ENCODE measurements at regions not wholly inside any gene's neighbourhood (a gene's known extent, or its start where the extent isn't known, plus 50 kb on each side); places are given as distances from the start of the nearest gene placed in this dataset.
A peak's percentile ranks its signal among the peaks of the same experiment; 100 is the strongest.

DNA sequence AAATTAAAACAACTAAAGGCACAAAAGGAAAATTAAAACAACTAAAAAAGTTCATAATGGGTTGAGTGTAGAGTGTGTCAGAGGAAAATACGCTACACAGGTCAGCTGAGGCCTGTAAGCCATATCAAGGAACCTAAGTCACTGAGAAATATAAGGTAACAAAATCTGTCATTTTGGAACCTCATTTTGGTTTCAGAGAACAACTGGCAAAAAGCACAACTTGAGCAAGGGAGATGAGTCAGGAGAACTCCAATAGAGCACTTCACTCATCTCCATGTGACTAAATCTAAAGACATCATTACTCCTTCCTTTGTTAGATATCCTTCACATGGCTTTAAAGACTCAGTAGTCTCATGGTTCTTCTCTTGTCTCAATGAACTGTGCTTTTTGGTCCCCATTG lies 269.4 kb upstream of the POU5F2 start:
- peak; percentile 58 for DNase-seq (ENCODE audit: low read depth)
- H3K4me3 ChIP-seq (ENCODE audit: control insufficient read depth, low read depth, low read length): no peak overlapping the region
- TF ChIP-seq, protein P1, sequence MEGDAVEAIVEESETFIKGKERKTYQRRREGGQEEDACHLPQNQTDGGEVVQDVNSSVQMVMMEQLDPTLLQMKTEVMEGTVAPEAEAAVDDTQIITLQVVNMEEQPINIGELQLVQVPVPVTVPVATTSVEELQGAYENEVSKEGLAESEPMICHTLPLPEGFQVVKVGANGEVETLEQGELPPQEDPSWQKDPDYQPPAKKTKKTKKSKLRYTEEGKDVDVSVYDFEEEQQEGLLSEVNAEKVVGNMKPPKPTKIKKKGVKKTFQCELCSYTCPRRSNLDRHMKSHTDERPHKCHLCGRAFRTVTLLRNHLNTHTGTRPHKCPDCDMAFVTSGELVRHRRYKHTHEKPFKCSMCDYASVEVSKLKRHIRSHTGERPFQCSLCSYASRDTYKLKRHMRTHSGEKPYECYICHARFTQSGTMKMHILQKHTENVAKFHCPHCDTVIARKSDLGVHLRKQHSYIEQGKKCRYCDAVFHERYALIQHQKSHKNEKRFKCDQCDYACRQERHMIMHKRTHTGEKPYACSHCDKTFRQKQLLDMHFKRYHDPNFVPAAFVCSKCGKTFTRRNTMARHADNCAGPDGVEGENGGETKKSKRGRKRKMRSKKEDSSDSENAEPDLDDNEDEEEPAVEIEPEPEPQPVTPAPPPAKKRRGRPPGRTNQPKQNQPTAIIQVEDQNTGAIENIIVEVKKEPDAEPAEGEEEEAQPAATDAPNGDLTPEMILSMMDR (conservative IDR thresholded peaks at IDR 0.05; ENCODE audit: control insufficient read depth, insufficient read depth, low read depth, low read length): no peak

DNA sequence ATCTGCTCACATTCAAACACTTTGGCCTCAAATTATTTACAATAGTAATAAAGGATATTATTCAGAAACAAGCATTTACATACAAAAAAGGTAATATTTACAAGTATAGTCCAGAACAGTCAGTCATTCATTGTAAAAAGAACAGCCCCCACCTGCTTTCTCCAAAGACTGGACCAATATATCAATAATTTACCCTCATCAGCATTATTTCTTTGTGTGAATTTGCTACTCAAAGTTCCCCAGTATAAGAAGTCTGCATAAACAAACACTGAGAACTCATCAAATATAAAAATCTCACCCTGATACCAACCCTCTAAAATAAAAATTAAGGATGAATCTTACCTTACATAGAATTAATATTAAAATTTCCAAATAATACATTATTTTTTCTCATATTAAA lies 267.8 kb upstream of the POU5F2 start:
- no peak overlapping the region for H3K4me3 ChIP-seq (ENCODE audit: control insufficient read depth, low read depth, low read length)
- TF ChIP-seq, protein P1 (conservative IDR thresholded peaks at IDR 0.05; ENCODE audit: control insufficient read depth, insufficient read depth, low read depth, low read length): no peak
- DNase-seq (ENCODE audit: low read depth): no peak

DNA sequence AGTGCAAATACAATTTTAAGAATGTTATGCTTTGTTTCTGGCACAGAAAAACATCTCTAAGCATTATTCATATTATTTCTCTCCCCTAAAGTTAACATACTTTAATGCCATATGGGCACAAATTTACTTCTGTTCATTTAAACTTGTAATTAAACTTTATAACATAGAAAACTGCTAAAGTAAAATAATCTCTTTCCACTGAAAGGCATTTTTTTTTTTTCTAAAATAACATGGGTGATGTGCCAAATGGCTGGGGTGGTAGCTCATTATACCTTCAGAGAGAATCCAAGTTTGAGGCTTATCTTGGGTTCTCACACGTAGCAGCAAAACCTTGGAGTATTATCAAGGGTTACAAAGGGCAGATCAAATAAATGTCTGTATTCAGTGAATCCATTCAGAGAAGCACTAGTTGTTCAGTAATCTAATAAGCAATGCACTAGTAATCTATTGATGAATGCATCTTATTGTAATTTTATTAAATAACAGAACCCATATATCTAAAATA lies 257.6 kb upstream of the POU5F2 start:
- TF ChIP-seq, protein P1 (conservative IDR thresholded peaks at IDR 0.05; ENCODE audit: control insufficient read depth, insufficient read depth, low read depth, low read length): no peak
- no peak overlapping the region for H3K4me3 ChIP-seq (ENCODE audit: control insufficient read depth, low read depth, low read length)
- DNase-seq (ENCODE audit: low read depth): no peak

DNA sequence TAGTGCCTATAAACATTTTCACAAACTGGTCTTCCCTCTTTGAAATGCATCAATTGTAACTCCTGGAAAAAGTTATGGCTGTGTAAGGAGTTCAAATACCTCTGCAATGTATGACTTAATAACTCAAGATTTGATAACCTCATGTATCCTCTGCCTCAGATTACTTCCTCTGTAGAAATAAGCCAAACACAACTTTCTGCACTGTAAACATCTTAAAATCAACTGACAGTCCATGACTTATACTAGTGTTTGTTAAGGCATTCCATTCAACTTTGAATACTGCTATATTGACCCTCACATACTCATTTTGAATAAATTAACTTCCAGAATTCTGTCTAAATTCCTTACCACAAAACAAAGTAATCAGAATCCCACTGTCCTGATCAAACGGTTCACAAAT lies 256.2 kb upstream of the POU5F2 start:
- TF ChIP-seq, protein P1 (conservative IDR thresholded peaks at IDR 0.05; ENCODE audit: control insufficient read depth, insufficient read depth, low read depth, low read length): no peak
- DNase-seq (ENCODE audit: low read depth): no peak
- H3K4me3 ChIP-seq (ENCODE audit: control insufficient read depth, low read depth, low read length): no peak overlapping the region

DNA sequence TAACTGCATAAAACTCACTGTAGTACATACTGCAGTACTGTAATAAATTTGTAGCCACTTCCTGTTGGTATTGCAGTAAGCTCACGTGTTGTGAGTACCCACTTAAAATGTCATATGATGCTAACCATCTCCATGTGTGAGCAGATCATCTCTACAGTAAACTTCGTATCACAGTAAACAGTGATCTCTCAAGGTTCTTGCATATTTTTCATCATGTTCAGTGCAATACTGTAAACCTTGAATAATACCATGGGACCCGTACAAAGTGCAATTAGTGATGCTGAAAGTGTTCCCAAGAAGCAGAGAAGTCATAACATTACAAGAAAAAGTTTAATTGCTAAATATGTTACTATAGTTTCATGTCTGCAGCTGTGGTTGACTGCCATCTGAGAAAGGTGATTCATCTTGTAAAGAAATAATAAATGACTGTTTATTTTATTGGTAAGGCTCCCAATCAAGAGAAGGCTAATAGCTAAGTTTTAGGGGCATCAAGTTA lies 253.8 kb upstream of the POU5F2 start:
- H3K4me3 ChIP-seq (ENCODE audit: control insufficient read depth, low read depth, low read length): no peak overlapping the region
- DNase-seq (ENCODE audit: low read depth): peak; percentile 61
- TF ChIP-seq, protein P1 (conservative IDR thresholded peaks at IDR 0.05; ENCODE audit: control insufficient read depth, insufficient read depth, low read depth, low read length): no peak

DNA sequence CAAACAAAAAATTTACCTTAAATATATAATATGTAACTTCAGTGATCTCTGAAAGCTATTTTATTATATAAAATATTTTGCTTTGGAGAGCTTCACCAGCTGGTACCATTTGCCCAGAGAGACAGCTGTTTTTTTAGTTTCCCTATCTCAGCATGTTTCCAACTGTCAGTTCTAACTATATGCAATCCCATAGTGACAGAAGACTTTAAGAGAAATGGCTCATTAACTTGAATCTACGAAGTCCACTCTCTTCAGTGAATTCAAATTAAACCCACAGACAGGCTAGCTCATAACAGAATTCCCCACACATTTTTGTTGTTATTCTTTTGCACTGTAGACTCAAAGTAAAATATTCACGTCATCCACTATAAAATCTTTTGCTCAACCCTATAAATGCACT lies 251.8 kb upstream of the POU5F2 start:
- H3K4me3 ChIP-seq (ENCODE audit: control insufficient read depth, low read depth, low read length): no peak overlapping the region
- no peak for DNase-seq (ENCODE audit: low read depth)
- TF ChIP-seq, protein P1 (conservative IDR thresholded peaks at IDR 0.05; ENCODE audit: control insufficient read depth, insufficient read depth, low read depth, low read length): no peak

All from fibroblast of mammary gland (primary cell).